Stimulated activated CD4-positive, alpha-beta T cell treated with anti-CD3 and anti-CD28 coated beads, Interleukin-4, amount 100 ng/mL, for 4 hours (primary cell): ENCODE measurements at regions not wholly inside any gene's neighbourhood (a gene's known extent, or its start where the extent isn't known, plus 50 kb on each side); places are given as distances from the start of the nearest gene placed in this dataset.

ENCODE experiments used
- DNase-seq, 2 experiments: peaks; one replicate each; pipeline ENCODE4 v3.0.0-alpha.2; 2020

DNA sequence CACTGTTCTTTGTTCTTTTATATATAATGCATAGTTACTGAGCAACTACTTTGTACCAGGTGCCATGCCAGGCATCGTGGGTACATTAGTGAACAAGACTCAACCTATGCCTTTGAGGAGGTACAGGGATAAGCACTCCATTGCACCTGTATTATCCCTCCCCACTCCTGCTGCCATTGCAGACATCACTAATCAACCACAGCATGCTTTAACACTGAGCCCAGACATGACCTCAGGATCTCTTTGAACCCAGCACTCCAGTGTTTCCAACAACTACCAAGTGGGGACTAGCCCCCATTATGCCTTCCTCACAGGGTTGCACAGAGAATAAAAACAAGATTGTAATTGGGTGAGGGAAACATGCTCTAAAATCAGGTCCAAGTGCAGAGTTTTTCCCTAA is 60.5 kb upstream of the COL13A1 start:
- DNase-seq: no peak

DNA sequence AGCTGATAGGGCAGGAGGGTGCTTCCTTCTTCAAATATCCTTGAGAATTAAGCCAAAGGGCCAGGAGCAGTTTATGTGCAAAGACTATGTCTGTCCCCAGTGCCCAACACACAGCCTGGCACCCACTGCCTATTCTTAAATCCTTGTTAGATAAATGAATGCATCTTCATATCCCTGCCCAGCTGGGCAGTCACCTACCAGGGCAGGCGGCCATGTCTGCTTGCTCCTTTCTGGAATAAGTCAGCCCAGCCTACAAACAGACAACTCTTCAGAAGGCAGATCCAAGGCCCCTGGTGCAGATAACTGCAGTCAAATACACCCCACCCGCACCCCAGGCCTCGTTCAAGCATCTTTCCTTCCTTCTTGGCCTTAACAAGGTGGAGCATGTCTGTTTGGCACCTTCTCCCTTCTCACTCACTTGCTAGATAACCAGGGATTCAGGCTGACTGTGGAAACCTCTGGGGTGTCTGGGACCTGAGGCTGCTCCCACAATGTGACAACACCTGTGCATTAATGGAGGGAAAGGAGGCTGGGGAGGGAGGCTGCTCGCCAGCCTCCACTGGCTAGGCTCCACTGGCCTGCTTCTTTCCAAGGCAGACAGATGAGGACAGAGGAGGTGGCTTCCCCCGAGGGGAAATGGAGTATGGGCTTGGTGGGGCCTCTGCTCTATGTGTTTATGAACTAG is 59.9 kb upstream of the COL13A1 start:
- DNase-seq: no peak

DNA sequence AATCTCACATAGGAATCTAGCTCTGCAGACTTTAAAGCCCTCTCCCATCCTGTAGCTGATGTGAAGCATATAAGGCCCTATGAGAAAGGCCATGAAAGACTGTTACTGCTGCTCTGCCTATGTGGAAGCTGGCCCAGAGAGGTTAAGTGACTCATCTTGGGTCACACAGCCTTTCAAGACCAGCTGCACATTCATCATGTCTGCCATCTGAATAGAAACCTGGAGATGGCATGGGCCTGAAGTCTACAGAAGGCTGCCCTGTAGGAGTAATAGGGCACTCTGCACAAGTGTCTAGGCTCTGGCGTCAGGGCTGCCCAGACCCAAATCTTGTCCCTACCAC is 59.4 kb upstream of the COL13A1 start:
- DNase-seq: no peak

DNA sequence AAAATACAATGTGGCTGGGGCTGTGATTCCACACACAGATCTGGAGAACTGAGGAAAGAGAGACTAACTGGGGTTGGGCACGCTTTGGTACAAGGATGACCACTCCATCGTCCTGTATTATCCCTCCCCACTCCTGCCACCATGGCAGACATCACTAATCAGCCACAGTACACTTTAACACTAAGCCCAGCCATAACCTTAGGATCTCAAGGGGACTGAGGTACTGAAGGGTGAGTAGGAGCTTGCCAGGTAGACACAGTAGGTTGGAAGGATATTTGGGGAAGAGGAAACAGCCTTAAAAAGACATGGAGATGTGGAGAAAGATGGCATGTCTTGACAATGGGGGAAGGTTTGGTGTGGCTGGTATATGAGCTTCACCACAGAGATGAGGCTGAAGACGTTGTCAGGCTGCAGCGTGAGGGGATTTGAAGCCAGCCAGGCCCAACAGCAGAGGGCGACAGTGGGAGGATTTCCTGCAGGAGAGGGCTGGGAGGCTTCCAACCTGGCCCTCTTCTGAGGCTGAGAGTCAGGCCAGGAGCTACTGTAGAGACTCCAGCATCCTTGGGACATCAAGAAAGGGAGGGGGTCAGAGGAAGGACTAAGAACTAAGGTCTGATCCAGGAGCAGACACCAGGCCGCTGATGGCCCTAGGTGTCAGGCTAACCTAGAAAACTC is 58.6 kb upstream of the COL13A1 start:
- no peak for DNase-seq

DNA sequence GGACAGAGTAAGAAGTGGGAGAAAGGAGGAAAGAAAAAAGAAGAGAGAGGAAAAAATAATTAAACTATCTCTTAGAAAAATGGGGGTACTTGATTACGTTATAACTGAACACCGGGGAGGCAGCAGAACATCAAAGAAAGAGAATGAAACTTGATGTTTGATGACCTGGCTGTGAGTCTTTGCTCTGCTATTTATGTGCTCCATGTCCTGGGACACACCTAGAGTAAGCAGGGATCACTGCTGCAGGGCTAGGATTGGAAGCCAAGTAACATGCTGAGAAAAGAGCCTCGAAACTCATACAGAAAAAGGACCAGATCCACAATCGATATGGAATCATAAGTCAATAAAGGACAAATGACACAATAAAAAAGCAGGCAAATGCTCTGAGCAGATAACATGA is 56.7 kb upstream of the COL13A1 start:
- DNase-seq: no peak

DNA sequence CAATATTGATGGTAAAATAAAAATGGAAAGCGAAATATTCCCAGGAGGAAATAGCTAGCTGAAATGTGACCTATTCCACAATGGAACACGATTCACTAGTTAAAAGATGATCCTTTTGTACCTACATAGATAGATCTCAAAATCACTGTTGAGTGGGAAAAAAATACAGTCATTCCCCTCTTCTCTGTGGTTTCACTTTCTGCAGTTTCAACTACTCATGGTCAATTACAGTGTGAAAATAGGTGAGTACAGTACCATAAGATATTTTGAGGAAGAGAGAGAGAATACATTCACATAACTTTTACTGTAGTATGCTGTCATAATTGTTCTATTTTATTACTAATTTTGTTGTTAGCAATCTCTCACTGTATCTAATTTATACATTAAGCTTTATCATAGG is 56.0 kb upstream of the COL13A1 start:
- no peak for DNase-seq

DNA sequence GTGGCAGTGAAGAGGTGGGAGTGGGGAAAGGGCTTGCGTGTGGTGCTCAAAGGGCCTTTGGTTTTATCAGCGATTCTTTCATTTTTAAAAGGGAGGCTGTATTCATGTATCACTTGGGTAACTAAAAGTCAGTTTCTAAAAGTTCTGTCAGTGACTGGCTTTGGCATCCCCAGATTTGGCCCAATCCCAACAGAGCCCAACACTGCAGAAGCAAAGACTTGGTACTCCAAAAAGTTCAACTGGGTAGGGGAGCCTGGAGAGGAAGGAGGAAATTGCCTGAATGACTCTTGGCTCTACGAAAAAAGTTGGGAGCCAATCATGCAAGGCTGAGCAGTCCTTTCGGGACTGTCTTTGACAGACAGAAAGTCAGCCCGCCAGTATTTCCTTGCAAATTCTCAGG is 54.5 kb upstream of the COL13A1 start:
- DNase-seq: no peak

DNA sequence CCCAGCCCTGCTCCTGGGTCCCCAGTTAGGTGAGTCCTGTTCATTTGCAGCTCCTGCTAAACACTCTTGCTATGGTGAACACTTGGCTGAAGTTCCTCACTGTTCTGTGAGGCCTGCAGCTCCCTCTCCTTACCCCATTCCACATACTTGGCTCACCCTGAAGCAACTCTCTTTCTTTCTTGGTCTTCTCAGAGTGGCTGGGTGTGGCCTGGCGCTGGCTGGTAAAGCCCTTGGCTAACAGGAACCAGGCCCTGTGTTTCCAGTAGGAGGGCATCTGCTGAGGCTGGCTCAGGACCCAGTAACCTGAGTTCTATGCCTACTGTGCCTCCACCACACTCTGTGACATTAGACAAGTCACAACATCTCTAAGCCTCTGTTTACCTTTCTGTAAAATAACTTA is 53.1 kb upstream of the COL13A1 start:
- no peak for DNase-seq

DNA sequence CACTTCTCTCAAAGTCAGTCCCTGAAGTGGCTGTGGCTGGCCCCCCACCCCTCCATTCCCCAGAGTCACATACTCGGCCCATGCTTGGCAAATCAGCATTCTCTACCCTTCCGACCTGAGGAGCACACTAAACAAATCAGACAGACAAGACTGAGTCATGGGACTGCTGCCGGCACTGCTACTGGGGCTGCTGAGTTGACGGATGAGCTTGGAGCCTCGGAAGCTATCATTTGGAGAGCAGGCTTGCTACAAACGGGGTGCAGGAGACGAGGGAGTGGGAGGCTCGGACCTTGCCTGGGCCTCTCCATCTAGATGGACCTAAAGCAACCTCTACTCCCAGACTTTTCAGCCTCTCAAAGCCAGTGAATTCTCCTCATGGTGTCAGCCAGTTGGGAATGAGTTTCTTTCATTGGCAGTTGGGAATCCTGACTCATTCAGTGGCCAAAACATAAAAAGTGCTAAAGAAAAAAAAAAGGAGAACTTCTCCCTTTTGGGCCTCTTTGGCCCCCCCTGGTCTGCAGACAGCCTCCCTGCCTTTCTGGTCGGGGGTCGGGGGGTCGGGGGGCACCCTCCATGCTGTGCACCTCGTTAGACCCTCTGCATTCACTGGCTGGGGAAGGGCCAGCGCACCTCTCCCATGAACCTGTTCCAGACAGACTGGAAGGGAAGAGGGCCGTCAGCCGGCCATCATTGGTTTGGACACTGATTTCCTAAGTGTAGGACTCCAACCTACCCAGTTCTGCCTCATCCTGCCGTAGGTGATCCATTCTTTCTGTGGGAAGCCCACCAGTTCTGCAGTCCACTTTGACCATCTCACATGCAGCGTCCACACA is 52.3 kb upstream of the COL13A1 start:
- DNase-seq: no peak

DNA sequence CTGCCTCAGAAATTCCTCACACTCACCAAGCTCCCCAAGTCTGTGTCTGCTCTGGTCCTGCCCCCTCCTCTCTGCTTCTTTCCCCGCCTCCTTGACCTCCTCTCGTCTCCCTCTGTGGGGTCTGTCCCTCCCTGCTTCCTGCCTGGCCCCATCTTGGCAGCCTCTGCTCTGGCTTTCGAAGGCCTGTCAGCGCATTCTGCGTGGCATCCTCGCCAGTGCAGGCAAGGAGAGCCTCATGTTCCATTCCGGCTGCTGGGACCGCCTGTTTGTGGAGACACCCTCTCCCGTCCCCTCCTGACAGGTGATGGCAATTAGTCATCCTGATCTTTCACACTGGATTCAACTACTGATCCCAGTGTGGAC is 51.7 kb upstream of the COL13A1 start:
- DNase-seq: no peak

DNA sequence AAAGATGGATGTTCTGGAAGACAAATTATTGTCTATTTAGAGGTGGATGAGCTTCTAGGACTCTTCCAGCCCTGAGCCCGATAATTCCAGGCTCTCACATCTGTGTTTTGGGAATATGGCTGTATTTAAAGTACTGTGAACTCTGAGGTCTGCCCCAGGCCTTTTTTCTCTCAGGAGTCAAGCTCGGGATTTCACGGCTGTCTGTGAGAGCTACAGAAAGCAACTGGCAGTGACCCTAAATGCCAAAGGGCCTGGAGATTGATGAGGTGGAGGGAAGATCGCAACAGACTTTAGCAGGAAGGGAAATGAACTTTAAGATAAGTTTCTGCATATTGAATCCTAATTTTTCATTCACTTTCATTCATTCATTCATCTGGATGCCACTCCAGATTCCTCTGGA is 51.0 kb upstream of the COL13A1 start:
- no peak for DNase-seq

DNA sequence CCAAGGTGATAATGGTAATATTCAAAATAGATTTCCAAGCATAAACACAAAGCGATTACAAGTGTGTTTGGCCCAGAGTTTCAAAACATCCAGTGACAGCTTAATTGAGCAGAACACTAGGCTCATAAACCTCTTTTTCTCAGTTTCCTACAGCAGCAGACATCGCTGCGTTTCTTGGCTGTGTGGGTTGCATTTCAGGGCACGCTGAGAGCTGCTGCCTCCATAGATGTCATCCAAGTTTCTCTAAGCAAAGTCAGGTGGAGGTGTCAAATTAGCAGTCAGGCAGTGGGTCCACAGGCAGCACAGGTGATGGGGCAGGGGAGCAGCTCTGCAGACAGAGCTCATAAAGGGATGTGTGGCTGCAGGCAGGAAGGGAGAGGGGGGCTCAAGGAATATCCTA is 50.5 kb upstream of the COL13A1 start:
- DNase-seq: no peak
